Suprapubic skin (tissue), 4 donors: ENCODE measurements at regions not wholly inside any gene's neighbourhood (a gene's known extent, or its start where the extent isn't known, plus 50 kb on each side); places are given as distances from the start of the nearest gene placed in this dataset.

Experiments
- CTCF ChIP-seq, 2 donors: fragments of 200-600 bp in 1 of 2; fragments of 450-650 bp in 1 of 2; sonication (generic) in 1 of 2; IDR thresholded peaks; one replicate each; pipeline ENCODE4 v1.5.1; 2016 to 2019; ENCODE audit warnings: antibody characterized with exemption in 2 of 2, mild to moderate bottlenecking in 1 of 2, moderate library complexity in 1 of 2
- EP300 ChIP-seq: sonication (generic); formaldehyde crosslinking; IDR thresholded peaks from one replicate; pipeline ENCODE4 v1.6.1; 2017; ENCODE audit warnings: antibody characterized with exemption
- POLR2A ChIP-seq, 2 donors: fragments of 450-650 bp; IDR thresholded peaks; one replicate each; pipeline ENCODE4 v1.6.1; 2017; ENCODE audit warnings: antibody characterized with exemption in 2 of 2, mild to moderate bottlenecking in 2 of 2, moderate library complexity in 2 of 2
- POLR2AphosphoS5 ChIP-seq, 3 donors: sonication (generic); formaldehyde crosslinking; IDR thresholded peaks; one replicate each; pipeline ENCODE4 v1.6.1; 2017; ENCODE audit warnings: antibody characterized with exemption in 3 of 3

- TF ChIP-seq CTCF (IDR thresholded peaks at IDR 0.05): no peak
- TF ChIP-seq POLR2A (IDR thresholded peaks at IDR 0.05): no peak
- no peak for TF ChIP-seq POLR2AphosphoS5 (IDR thresholded peaks at IDR 0.05)
- no peak for TF ChIP-seq EP300
Measured at GRCh38 chr3:31124373-31124772, 229.9 kb upstream of the GADL1 start.
